K562 (cell line): ENCODE measurements at regions not wholly inside any gene's neighbourhood (a gene's known extent, or its start where the extent isn't known, plus 50 kb on each side); places are given as distances from the start of the nearest gene placed in this dataset.

Experiments
- ETV6 ChIP-seq, 3 experiments: fragments of 150-350 bp in 1 of 3; sonication (generic) in 1 of 3; formaldehyde crosslinking in 1 of 3; IDR thresholded peaks; 2 replicates each; pipeline versions ENCODE4 v1.6.1 to v1.8.0; 2014 to 2022; ENCODE audit warnings: borderline replicate concordance in 2 of 3, low read depth in 2 of 3, antibody characterized with exemption in 1 of 3, low read length in 1 of 3, mild to moderate bottlenecking in 1 of 3, missing genetic modification reagents in 1 of 3
- RUNX1 ChIP-seq: sonication (generic); IDR thresholded peaks from 2 replicates; pipeline ENCODE4 v1.6.1; 2016; ENCODE audit warnings: antibody characterized with exemption, low read depth
- SREBF2 ChIP-seq: sonication (generic); formaldehyde crosslinking; IDR thresholded peaks from 2 replicates; pipeline ENCODE4 v1.4.0; 2020; ENCODE audit warnings: mild to moderate bottlenecking, missing genetic modification reagents
- TCF7L2 ChIP-seq: fragments of 150-350 bp; IDR thresholded peaks from 2 replicates; pipeline ENCODE4 v1.6.1; 2016; ENCODE audit warnings: low read depth, mild to moderate bottlenecking, low read length, moderate library complexity
- TF ChIP-seq, protein P1 (sequence below), 2 experiments: fragments of 450-650 bp in 1 of 2; sonication (generic) in 1 of 2; formaldehyde crosslinking in 1 of 2; IDR thresholded peaks; 2 replicates each; pipeline versions ENCODE4 v1.7.1 to v1.9.0; 2016 to 2022; ENCODE audit warnings: inconsistent platforms in 1 of 2, mild to moderate bottlenecking in 1 of 2, missing genetic modification reagents in 1 of 2
- TF ChIP-seq, protein P2 (sequence below): fragments of 450-650 bp; IDR thresholded peaks from 2 replicates; pipeline ENCODE4 v1.6.1; 2017; ENCODE audit warnings: mild to moderate bottlenecking, moderate library complexity
- TF ChIP-seq, protein P3 (sequence below), 2 experiments: fragments of 450-650 bp; IDR thresholded peaks; 2 replicates each; pipeline ENCODE4 v1.6.1; 2018; ENCODE audit warnings: mild to moderate bottlenecking in 2 of 2, low read depth in 1 of 2; ENCODE audit not compliant: partially characterized antibody in 2 of 2
- TF ChIP-seq, protein P4 (sequence below): fragments of 450-650 bp; formaldehyde crosslinking; IDR thresholded peaks from 2 replicates; pipeline ENCODE4 v1.4.0; 2022; ENCODE audit warnings: missing genetic modification characterization

DNA sequence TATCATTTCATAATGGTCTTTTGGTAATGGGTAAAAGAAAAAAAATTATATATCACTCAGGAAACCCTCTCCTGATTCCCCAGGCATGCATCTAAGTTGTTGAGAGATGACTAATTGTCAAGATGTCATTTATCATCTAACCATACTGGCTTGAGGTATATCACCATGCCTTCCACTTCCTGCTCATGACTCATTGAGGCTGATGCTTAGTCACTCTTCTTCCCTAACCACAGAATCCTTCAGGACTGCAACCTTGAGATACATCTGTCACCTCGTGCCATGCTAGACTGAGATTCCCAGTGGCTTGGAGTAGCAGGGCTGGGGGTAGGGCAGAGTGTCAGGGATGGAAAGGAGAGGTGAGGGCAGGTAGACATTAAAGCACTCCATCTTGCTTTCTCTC lies 782.5 kb upstream of the INTU start (continued):
- TF ChIP-seq, protein P1, sequence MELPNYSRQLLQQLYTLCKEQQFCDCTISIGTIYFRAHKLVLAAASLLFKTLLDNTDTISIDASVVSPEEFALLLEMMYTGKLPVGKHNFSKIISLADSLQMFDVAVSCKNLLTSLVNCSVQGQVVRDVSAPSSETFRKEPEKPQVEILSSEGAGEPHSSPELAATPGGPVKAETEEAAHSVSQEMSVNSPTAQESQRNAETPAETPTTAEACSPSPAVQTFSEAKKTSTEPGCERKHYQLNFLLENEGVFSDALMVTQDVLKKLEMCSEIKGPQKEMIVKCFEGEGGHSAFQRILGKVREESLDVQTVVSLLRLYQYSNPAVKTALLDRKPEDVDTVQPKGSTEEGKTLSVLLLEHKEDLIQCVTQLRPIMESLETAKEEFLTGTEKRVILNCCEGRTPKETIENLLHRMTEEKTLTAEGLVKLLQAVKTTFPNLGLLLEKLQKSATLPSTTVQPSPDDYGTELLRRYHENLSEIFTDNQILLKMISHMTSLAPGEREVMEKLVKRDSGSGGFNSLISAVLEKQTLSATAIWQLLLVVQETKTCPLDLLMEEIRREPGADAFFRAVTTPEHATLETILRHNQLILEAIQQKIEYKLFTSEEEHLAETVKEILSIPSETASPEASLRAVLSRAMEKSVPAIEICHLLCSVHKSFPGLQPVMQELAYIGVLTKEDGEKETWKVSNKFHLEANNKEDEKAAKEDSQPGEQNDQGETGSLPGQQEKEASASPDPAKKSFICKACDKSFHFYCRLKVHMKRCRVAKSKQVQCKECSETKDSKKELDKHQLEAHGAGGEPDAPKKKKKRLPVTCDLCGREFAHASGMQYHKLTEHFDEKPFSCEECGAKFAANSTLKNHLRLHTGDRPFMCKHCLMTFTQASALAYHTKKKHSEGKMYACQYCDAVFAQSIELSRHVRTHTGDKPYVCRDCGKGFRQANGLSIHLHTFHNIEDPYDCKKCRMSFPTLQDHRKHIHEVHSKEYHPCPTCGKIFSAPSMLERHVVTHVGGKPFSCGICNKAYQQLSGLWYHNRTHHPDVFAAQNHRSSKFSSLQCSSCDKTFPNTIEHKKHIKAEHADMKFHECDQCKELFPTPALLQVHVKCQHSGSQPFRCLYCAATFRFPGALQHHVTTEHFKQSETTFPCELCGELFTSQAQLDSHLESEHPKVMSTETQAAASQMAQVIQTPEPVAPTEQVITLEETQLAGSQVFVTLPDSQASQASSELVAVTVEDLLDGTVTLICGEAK (IDR thresholded peaks at IDR 0.05) = peak; percentile 42; the same call in 1 of the 2 replicates
- TF ChIP-seq, protein P1 (CRISPR knock-in tag; IDR thresholded peaks at IDR 0.05) = no peak
- TF ChIP-seq, protein P2, sequence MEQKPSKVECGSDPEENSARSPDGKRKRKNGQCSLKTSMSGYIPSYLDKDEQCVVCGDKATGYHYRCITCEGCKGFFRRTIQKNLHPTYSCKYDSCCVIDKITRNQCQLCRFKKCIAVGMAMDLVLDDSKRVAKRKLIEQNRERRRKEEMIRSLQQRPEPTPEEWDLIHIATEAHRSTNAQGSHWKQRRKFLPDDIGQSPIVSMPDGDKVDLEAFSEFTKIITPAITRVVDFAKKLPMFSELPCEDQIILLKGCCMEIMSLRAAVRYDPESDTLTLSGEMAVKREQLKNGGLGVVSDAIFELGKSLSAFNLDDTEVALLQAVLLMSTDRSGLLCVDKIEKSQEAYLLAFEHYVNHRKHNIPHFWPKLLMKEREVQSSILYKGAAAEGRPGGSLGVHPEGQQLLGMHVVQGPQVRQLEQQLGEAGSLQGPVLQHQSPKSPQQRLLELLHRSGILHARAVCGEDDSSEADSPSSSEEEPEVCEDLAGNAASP = no peak
- TF ChIP-seq, protein P3, sequence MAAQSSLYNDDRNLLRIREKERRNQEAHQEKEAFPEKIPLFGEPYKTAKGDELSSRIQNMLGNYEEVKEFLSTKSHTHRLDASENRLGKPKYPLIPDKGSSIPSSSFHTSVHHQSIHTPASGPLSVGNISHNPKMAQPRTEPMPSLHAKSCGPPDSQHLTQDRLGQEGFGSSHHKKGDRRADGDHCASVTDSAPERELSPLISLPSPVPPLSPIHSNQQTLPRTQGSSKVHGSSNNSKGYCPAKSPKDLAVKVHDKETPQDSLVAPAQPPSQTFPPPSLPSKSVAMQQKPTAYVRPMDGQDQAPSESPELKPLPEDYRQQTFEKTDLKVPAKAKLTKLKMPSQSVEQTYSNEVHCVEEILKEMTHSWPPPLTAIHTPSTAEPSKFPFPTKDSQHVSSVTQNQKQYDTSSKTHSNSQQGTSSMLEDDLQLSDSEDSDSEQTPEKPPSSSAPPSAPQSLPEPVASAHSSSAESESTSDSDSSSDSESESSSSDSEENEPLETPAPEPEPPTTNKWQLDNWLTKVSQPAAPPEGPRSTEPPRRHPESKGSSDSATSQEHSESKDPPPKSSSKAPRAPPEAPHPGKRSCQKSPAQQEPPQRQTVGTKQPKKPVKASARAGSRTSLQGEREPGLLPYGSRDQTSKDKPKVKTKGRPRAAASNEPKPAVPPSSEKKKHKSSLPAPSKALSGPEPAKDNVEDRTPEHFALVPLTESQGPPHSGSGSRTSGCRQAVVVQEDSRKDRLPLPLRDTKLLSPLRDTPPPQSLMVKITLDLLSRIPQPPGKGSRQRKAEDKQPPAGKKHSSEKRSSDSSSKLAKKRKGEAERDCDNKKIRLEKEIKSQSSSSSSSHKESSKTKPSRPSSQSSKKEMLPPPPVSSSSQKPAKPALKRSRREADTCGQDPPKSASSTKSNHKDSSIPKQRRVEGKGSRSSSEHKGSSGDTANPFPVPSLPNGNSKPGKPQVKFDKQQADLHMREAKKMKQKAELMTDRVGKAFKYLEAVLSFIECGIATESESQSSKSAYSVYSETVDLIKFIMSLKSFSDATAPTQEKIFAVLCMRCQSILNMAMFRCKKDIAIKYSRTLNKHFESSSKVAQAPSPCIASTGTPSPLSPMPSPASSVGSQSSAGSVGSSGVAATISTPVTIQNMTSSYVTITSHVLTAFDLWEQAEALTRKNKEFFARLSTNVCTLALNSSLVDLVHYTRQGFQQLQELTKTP (IDR thresholded peaks at IDR 0.05; ENCODE audit: low read depth in 1 of 2, partially characterized antibody in 2 of 2) = peak; percentile 25 to 90
- TF ChIP-seq ETV6 (IDR thresholded peaks at IDR 0.05; ENCODE audit: borderline replicate concordance in 1 of 2, low read depth in 2 of 2, low read length in 1 of 2) (peak in 1 of 2 experiments; percentile 72; a peak in 2 of 4 replicates), ETV6 (CRISPR knock-in tag; IDR thresholded peaks at IDR 0.05; ENCODE audit: borderline replicate concordance) (no peak), TCF7L2 (no peak), SREBF2 (CRISPR knock-in tag) (no peak), RUNX1 (peak; percentile 94; the same call in 1 of the 2 replicates)
- TF ChIP-seq, protein P4, sequence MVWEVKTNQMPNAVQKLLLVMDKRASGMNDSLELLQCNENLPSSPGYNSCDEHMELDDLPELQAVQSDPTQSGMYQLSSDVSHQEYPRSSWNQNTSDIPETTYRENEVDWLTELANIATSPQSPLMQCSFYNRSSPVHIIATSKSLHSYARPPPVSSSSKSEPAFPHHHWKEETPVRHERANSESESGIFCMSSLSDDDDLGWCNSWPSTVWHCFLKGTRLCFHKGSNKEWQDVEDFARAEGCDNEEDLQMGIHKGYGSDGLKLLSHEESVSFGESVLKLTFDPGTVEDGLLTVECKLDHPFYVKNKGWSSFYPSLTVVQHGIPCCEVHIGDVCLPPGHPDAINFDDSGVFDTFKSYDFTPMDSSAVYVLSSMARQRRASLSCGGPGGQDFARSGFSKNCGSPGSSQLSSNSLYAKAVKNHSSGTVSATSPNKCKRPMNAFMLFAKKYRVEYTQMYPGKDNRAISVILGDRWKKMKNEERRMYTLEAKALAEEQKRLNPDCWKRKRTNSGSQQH (CRISPR knock-in tag) = no peak
